OCI-LY1 (cell line): ENCODE measurements at regions not wholly inside any gene's neighbourhood (a gene's known extent, or its start where the extent isn't known, plus 50 kb on each side); places are given as distances from the start of the nearest gene placed in this dataset.

Source experiments
- H2AFZ ChIP-seq: fragments of 200-600 bp; sonication (generic), shearing (Covaris generic); 2 replicates; pipeline ENCODE4 v1.6.0; 2014; ENCODE audit warnings: antibody characterized with exemption, mild to moderate bottlenecking, low read length
- H3F3A ChIP-seq: fragments of 200-600 bp; sonication (generic), shearing (Covaris generic); 2 replicates; pipeline ENCODE4 v1.6.0; 2014; ENCODE audit warnings: mild to moderate bottlenecking, antibody characterized with exemption, low read length, moderate library complexity; ENCODE audit not compliant: insufficient read depth
- H3K27ac ChIP-seq: fragments of 200-600 bp; sonication (generic); 2 replicates; pipeline ENCODE4 v1.5.1; 2014; ENCODE audit warnings: low read length, mixed run types, mild to moderate bottlenecking, low read depth; ENCODE audit not compliant: poor library complexity, severe bottlenecking
- H3K27me3 ChIP-seq: fragments of 200-600 bp; sonication (generic); 2 replicates; pipeline ENCODE4 v1.6.0; 2014; ENCODE audit warnings: antibody characterized with exemption, mild to moderate bottlenecking, low read length, moderate library complexity; ENCODE audit not compliant: insufficient read depth
- H3K36me3 ChIP-seq: fragments of 200-600 bp; sonication (generic); 2 replicates; pipeline ENCODE4 v1.6.1; 2014; ENCODE audit warnings: mild to moderate bottlenecking, antibody characterized with exemption, low read length, moderate library complexity, mixed read lengths; ENCODE audit not compliant: insufficient read depth
- H3K4me1 ChIP-seq: fragments of 200-600 bp; sonication (generic); 2 replicates; pipeline ENCODE4 v1.5.1; 2014; ENCODE audit warnings: mild to moderate bottlenecking, low read length, moderate library complexity; ENCODE audit not compliant: insufficient read depth, severe bottlenecking
- H3K4me2 ChIP-seq: fragments of 200-600 bp; sonication (generic), shearing (Covaris generic); 2 replicates; pipeline ENCODE4 v1.6.1; 2014; ENCODE audit warnings: low read length
- H3K4me3 ChIP-seq: fragments of 200-600 bp; sonication (generic); 2 replicates; pipeline ENCODE4 v1.5.1; 2014; ENCODE audit warnings: low read length, low read depth, mild to moderate bottlenecking, mixed read lengths; ENCODE audit not compliant: poor library complexity, severe bottlenecking
- H3K79me2 ChIP-seq: fragments of 200-600 bp; shearing (Covaris generic); 2 replicates; pipeline ENCODE4 v1.6.1; 2016; ENCODE audit warnings: mixed run types, low read length, mixed read lengths; ENCODE audit not compliant: insufficient read depth
- H3K9ac ChIP-seq: fragments of 200-600 bp; sonication (generic), shearing (Covaris generic); 2 replicates; pipeline ENCODE4 v1.6.1; 2014; ENCODE audit warnings: mild to moderate bottlenecking, low read length, mixed read lengths
- H3K9me2 ChIP-seq: fragments of 200-600 bp; sonication (generic), shearing (Covaris generic); 2 replicates; pipeline ENCODE4 v1.6.1; 2014; ENCODE audit warnings: low read depth, mild to moderate bottlenecking, low read length, mixed read lengths
- H3K9me3 ChIP-seq: fragments of 200-600 bp; shearing (Covaris generic); 2 replicates; pipeline ENCODE4 v1.6.1; 2014; ENCODE audit warnings: low read length, mixed read lengths
- H4K20me1 ChIP-seq: fragments of 200-600 bp; sonication (generic), shearing (Covaris generic); 2 replicates; pipeline ENCODE4 v1.6.0; 2016; ENCODE audit warnings: mild to moderate bottlenecking, low read length; ENCODE audit not compliant: insufficient read depth
- EZH2 ChIP-seq: fragments of 200-600 bp; sonication (generic), shearing (Covaris generic); IDR thresholded peaks from 2 replicates; pipeline ENCODE4 v1.8.0; 2017; ENCODE audit warnings: borderline replicate concordance, mixed run types, mild to moderate bottlenecking, antibody characterized with exemption, low read length, moderate library complexity, mixed read lengths
- TF ChIP-seq, protein P1 (sequence below): fragments of 200-600 bp; sonication (generic), shearing (Covaris generic); IDR thresholded peaks from 2 replicates; pipeline ENCODE4 v1.5.1; 2017; ENCODE audit warnings: mild to moderate bottlenecking, antibody characterized with exemption, low read length, moderate library complexity, mixed read lengths

GRCh38 chr6:91288741-91289140 lies 701.9 kb upstream of the MAP3K7 start:
- no peak overlapping the region for H2AFZ ChIP-seq
- no peaks in the 10 kb centered on the region for H3K9me2 ChIP-seq
- no peaks in the 10 kb centered on the region for H3F3A ChIP-seq
- H3K36me3 ChIP-seq: no peaks in the 10 kb centered on the region
- no peak overlapping the region for H3K9ac ChIP-seq
- no peaks in the 10 kb centered on the region for H4K20me1 ChIP-seq
- H3K4me3 ChIP-seq: no peak overlapping the region
- TF ChIP-seq, protein P1, sequence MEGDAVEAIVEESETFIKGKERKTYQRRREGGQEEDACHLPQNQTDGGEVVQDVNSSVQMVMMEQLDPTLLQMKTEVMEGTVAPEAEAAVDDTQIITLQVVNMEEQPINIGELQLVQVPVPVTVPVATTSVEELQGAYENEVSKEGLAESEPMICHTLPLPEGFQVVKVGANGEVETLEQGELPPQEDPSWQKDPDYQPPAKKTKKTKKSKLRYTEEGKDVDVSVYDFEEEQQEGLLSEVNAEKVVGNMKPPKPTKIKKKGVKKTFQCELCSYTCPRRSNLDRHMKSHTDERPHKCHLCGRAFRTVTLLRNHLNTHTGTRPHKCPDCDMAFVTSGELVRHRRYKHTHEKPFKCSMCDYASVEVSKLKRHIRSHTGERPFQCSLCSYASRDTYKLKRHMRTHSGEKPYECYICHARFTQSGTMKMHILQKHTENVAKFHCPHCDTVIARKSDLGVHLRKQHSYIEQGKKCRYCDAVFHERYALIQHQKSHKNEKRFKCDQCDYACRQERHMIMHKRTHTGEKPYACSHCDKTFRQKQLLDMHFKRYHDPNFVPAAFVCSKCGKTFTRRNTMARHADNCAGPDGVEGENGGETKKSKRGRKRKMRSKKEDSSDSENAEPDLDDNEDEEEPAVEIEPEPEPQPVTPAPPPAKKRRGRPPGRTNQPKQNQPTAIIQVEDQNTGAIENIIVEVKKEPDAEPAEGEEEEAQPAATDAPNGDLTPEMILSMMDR: no peak
- no peak for TF ChIP-seq EZH2
- H3K4me2 ChIP-seq: no peak overlapping the region
- H3K27me3 ChIP-seq: no peaks in the 10 kb centered on the region
- H3K27ac ChIP-seq: no peak overlapping the region
- no peaks in the 10 kb centered on the region for H3K9me3 ChIP-seq
- no peaks in the 10 kb centered on the region for H3K4me1 ChIP-seq
- no peaks in the 10 kb centered on the region for H3K79me2 ChIP-seq

- H3K27me3 ChIP-seq: no peaks in the 10 kb centered on the region
These were observed 695.0 kb upstream of the MAP3K7 start for GRCh38 chr6:91281901-91282300.

DNA sequence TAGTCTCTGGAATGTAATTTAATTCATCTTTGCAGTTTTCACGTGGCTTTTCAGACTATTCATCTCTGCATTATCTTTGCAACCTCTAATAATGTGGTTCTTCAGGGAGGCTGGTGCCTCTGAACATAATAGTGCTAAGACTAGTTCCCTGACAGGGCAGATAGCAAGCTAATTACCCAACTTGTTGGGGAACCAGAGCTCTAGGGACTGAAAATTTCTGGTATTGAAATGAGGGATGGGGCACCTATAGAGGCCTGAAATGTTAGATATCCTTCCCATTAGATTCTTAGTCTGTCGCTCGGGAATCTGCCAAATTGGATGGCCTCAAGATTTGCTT lies 693.6 kb upstream of the MAP3K7 start:
- Histone ChIP-seq H3K9me3 (no peaks in the 10 kb centered on the region), H3K4me2 (no peak overlapping the region), H3F3A (no peaks in the 10 kb centered on the region), H4K20me1 (no peaks in the 10 kb centered on the region), H2AFZ (no peak overlapping the region), H3K79me2 (no peaks in the 10 kb centered on the region), H3K36me3 (no peaks in the 10 kb centered on the region), H3K4me3 (no peak overlapping the region), H3K4me1 (no peaks in the 10 kb centered on the region), H3K9ac (no peak overlapping the region), H3K27me3 (no peaks in the 10 kb centered on the region), H3K27ac (no peak overlapping the region), H3K9me2 (no peaks in the 10 kb centered on the region)
- no peak for TF ChIP-seq EZH2
- TF ChIP-seq, protein P1: no peak

More at GRCh38 chr6:91281901-91282300, 695.0 kb upstream of the MAP3K7 start:
- TF ChIP-seq, protein P1: no peak
- TF ChIP-seq EZH2: no peak
- H3K9me3 ChIP-seq: no peaks in the 10 kb centered on the region
- no peaks in the 10 kb centered on the region for H4K20me1 ChIP-seq
- no peak overlapping the region for H3K4me3 ChIP-seq
- H3K27ac ChIP-seq: no peak overlapping the region
- H3K79me2 ChIP-seq: no peaks in the 10 kb centered on the region
- no peak overlapping the region for H3K4me2 ChIP-seq
- H3F3A ChIP-seq: no peaks in the 10 kb centered on the region
- no peaks in the 10 kb centered on the region for H3K4me1 ChIP-seq
- H2AFZ ChIP-seq: no peak overlapping the region
- H3K36me3 ChIP-seq: no peaks in the 10 kb centered on the region
- H3K9me2 ChIP-seq: no peaks in the 10 kb centered on the region
- H3K9ac ChIP-seq: no peak overlapping the region
